H9 (cell line): ENCODE measurements at regions not wholly inside any gene's neighbourhood (a gene's known extent, or its start where the extent isn't known, plus 50 kb on each side); places are given as distances from the start of the nearest gene placed in this dataset.

Experiments
- DNase-seq: peaks from one replicate; pipeline ENCODE4 v3.0.0-alpha.2; 2017
- H2AFZ ChIP-seq: one replicate; pipeline ENCODE4 v1.6.1; 2013; ENCODE audit warnings: mild to moderate bottlenecking, low read length, control low read depth, moderate library complexity
- H2AK5ac ChIP-seq: 2 replicates; pipeline ENCODE4 v1.6.1; 2013; ENCODE audit warnings: low read length, control low read depth, mixed read lengths; ENCODE audit not compliant: insufficient read length
- H2BK120ac ChIP-seq: one replicate; pipeline ENCODE4 v1.6.1; 2013; ENCODE audit warnings: low read depth, mild to moderate bottlenecking, low read length, control low read depth, inconsistent platforms; ENCODE audit not compliant: poor library complexity, severe bottlenecking
- H2BK12ac ChIP-seq: 2 replicates; pipeline ENCODE4 v1.6.1; 2013; ENCODE audit warnings: low read length, control low read depth, mixed read lengths, low read depth; ENCODE audit not compliant: insufficient read length
- H2BK15ac ChIP-seq: 2 replicates; pipeline ENCODE4 v1.6.1; 2013; ENCODE audit warnings: low read depth, low read length, control low read depth
- H2BK20ac ChIP-seq: one replicate; pipeline ENCODE4 v1.6.1; 2013; ENCODE audit warnings: low read depth, mild to moderate bottlenecking, low read length, control low read depth, inconsistent platforms; ENCODE audit not compliant: poor library complexity, severe bottlenecking
- H2BK5ac ChIP-seq: 2 replicates; pipeline ENCODE4 v1.6.1; 2013; ENCODE audit warnings: low read length, control low read depth, mixed read lengths; ENCODE audit not compliant: insufficient read length
- H3K14ac ChIP-seq: 2 replicates; pipeline ENCODE4 v1.6.1; 2013; ENCODE audit warnings: low read length, control low read depth; ENCODE audit not compliant: insufficient read depth
- H3K18ac ChIP-seq: 2 replicates; pipeline ENCODE4 v1.6.1; 2013; ENCODE audit warnings: low read depth, mild to moderate bottlenecking, mixed read lengths, low read length, control low read depth; ENCODE audit not compliant: insufficient read length
- H3K23ac ChIP-seq: 2 replicates; pipeline ENCODE4 v1.6.1; 2013; ENCODE audit warnings: low read length, control low read depth, mixed read lengths, low read depth; ENCODE audit not compliant: insufficient read length
- H3K23me2 ChIP-seq: 2 replicates; pipeline ENCODE4 v1.6.1; 2013; ENCODE audit warnings: low read depth, mild to moderate bottlenecking, mixed read lengths, low read length, control low read depth; ENCODE audit not compliant: insufficient read length, poor library complexity, severe bottlenecking
- H3K27ac ChIP-seq: 2 replicates; pipeline ENCODE4 v1.5.1; 2013; ENCODE audit warnings: low read length, control low read depth, mixed read lengths, low read depth; ENCODE audit not compliant: insufficient read length
- H3K27me3 ChIP-seq: 2 replicates; pipeline ENCODE4 v1.6.1; 2013; ENCODE audit warnings: low read length, control low read depth, inconsistent platforms; ENCODE audit not compliant: insufficient read depth
- H3K4ac ChIP-seq: 2 replicates; pipeline ENCODE4 v1.6.1; 2013; ENCODE audit warnings: low read depth, mild to moderate bottlenecking, control low read depth, inconsistent platforms, low read length, moderate library complexity
- H3K4me1 ChIP-seq: 2 replicates; pipeline ENCODE4 v1.6.1; 2013; ENCODE audit warnings: low read length, control low read depth, inconsistent platforms; ENCODE audit not compliant: insufficient read depth
- H3K4me2 ChIP-seq: 2 replicates; pipeline ENCODE4 v1.6.1; 2013; ENCODE audit warnings: low read length, control low read depth, mixed read lengths; ENCODE audit not compliant: insufficient read length, insufficient read depth
- H3K56ac ChIP-seq: 2 replicates; pipeline ENCODE4 v1.6.1; 2013; ENCODE audit warnings: low read depth, mild to moderate bottlenecking, mixed read lengths, low read length, control low read depth; ENCODE audit not compliant: insufficient read length
- H3K79me1 ChIP-seq: 2 replicates; pipeline ENCODE4 v1.6.1; 2013; ENCODE audit warnings: low read depth, mild to moderate bottlenecking, moderate library complexity, low read length, control low read depth, inconsistent platforms; ENCODE audit not compliant: insufficient read depth, poor library complexity, severe bottlenecking
- H3K79me2 ChIP-seq: 2 replicates; pipeline ENCODE4 v1.6.1; 2013; ENCODE audit warnings: low read length, control low read depth, inconsistent platforms; ENCODE audit not compliant: insufficient read depth
- H3K9ac ChIP-seq: 2 replicates; pipeline ENCODE4 v1.6.1; 2013; ENCODE audit warnings: low read length, control low read depth, mixed read lengths; ENCODE audit not compliant: insufficient read length; ENCODE audit errors: extremely low read depth
- H3K9me3 ChIP-seq: one replicate; pipeline ENCODE4 v1.6.1; 2013; ENCODE audit warnings: low read depth, low read length, inconsistent platforms; ENCODE audit not compliant: control insufficient read depth
- H3T11ph ChIP-seq: one replicate; pipeline ENCODE4 v1.6.1; 2013; ENCODE audit warnings: mild to moderate bottlenecking, low read length, control low read depth, inconsistent platforms
- H4K20me1 ChIP-seq: one replicate; pipeline ENCODE4 v1.6.1; 2013; ENCODE audit not compliant: control insufficient read depth, insufficient read length, insufficient read depth
- H4K5ac ChIP-seq: 2 replicates; pipeline ENCODE4 v1.6.1; 2013; ENCODE audit warnings: low read depth, mild to moderate bottlenecking, mixed read lengths, low read length, control low read depth; ENCODE audit not compliant: insufficient read length
- H4K8ac ChIP-seq: replicated peaks from 2 replicates; pipeline ENCODE4 v1.6.1; 2013; ENCODE audit warnings: low read length, control low read depth, mixed read lengths, low read depth; ENCODE audit not compliant: insufficient read length
- H4K91ac ChIP-seq: 2 replicates; pipeline ENCODE4 v1.6.1; 2013; ENCODE audit warnings: low read depth, mild to moderate bottlenecking, moderate library complexity, mixed read lengths, low read length, control low read depth; ENCODE audit not compliant: insufficient read length
- H3K27ac Mint-ChIP-seq, 3 experiments: 2 replicates in 2 of 3; 3 replicates in 1 of 3; pipeline ENCODE4 v1.8.0; 2020 to 2021; ENCODE audit warnings: mixed read lengths in 3 of 3, mild to moderate bottlenecking in 1 of 3, moderate library complexity in 1 of 3
- H3K27me3 Mint-ChIP-seq: 2 replicates; pipeline ENCODE4 v1.8.0; 2021; ENCODE audit warnings: low read depth, mild to moderate bottlenecking, moderate library complexity, mixed read lengths
- H3K36me3 Mint-ChIP-seq, 3 experiments: 2 replicates in 2 of 3; 3 replicates in 1 of 3; pipeline ENCODE4 v1.8.0; 2020 to 2021; ENCODE audit warnings: low read depth in 3 of 3, mixed read lengths in 3 of 3; ENCODE audit not compliant: insufficient read depth in 1 of 3
- H3K4me1 Mint-ChIP-seq, 2 experiments: 2 replicates each; pipeline ENCODE4 v1.8.0; 2020; ENCODE audit warnings: mixed read lengths in 2 of 2
- H3K4me3 Mint-ChIP-seq, 2 experiments: 2 replicates in 1 of 2; 3 replicates in 1 of 2; pipeline ENCODE4 v1.8.0; 2020 to 2021; ENCODE audit warnings: mild to moderate bottlenecking in 2 of 2, mixed read lengths in 2 of 2, moderate library complexity in 1 of 2
- H3K9me3 Mint-ChIP-seq, 2 experiments: 2 replicates in 1 of 2; 3 replicates in 1 of 2; pipeline ENCODE4 v1.8.0; 2020; ENCODE audit warnings: mild to moderate bottlenecking in 2 of 2, mixed read lengths in 2 of 2, moderate library complexity in 1 of 2
- WGBS: extraction: QIAGEN DNeasy Blood & Tissue Kit; methylation state at CpG from one replicate; pipeline ENCODE4 v1.1.7; 2013; ENCODE audit warnings: missing lambda C conversion rate, low lambda C conversion rate, mixed read lengths; ENCODE audit not compliant: insufficient read length; ENCODE audit errors: extremely low coverage; 5-methylcytosine and 5-hydroxymethylcytosine counted together
- TF ChIP-seq, protein P1 (sequence below): fragments of 200-600 bp; sonication (generic); conservative IDR thresholded peaks from 3 replicates; pipeline ENCODE4 v1.8.0; 2021; ENCODE audit warnings: antibody characterized with exemption, mild to moderate bottlenecking

GRCh38 chr14:65263177-65263788 lies 149.2 kb upstream of the FUT8 start:
- Histone ChIP-seq H3K23ac (no peak overlapping the region), H2AFZ (no peak overlapping the region), H3K18ac (no peak overlapping the region), H2BK12ac (no peak overlapping the region), H3K4me1 (no peaks in the 10 kb centered on the region), H3K14ac (no peak overlapping the region), H3K27me3 (no peaks in the 10 kb centered on the region), H4K20me1 (no peaks in the 10 kb centered on the region), H3T11ph (no peak overlapping the region), H4K5ac (no peak overlapping the region), H3K79me1 (no peaks in the 10 kb centered on the region), H2BK5ac (no peak overlapping the region), H3K9ac (no peak overlapping the region), H4K91ac (no peak overlapping the region), H3K79me2 (no peaks in the 10 kb centered on the region), H3K27ac (no peak overlapping the region), H3K4me2 (no peak overlapping the region), H2BK15ac (no peak overlapping the region), H3K4ac (no peak overlapping the region), H3K9me3 (no peaks in the 10 kb centered on the region), H3K56ac (no peak overlapping the region), H2AK5ac (no peak overlapping the region), H4K8ac (no peak overlapping the region), H2BK20ac (no peak overlapping the region), H2BK120ac (no peak overlapping the region), H3K23me2 (no peaks in the 10 kb centered on the region)
- TF ChIP-seq, protein P1, sequence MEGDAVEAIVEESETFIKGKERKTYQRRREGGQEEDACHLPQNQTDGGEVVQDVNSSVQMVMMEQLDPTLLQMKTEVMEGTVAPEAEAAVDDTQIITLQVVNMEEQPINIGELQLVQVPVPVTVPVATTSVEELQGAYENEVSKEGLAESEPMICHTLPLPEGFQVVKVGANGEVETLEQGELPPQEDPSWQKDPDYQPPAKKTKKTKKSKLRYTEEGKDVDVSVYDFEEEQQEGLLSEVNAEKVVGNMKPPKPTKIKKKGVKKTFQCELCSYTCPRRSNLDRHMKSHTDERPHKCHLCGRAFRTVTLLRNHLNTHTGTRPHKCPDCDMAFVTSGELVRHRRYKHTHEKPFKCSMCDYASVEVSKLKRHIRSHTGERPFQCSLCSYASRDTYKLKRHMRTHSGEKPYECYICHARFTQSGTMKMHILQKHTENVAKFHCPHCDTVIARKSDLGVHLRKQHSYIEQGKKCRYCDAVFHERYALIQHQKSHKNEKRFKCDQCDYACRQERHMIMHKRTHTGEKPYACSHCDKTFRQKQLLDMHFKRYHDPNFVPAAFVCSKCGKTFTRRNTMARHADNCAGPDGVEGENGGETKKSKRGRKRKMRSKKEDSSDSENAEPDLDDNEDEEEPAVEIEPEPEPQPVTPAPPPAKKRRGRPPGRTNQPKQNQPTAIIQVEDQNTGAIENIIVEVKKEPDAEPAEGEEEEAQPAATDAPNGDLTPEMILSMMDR: no peak
- H3K27me3 Mint-ChIP-seq: no peaks in the 10 kb centered on the region; the same call in 1 of the 2 replicates
- H3K4me3 Mint-ChIP-seq: no peak overlapping the region
- DNase-seq: no peak
- peaks cover 0 to 11% (median 1%) of the 10 kb centered on the region in 3 experiments; a peak in 3 of 7 replicates for H3K36me3 Mint-ChIP-seq
- no CpG with 5 or more reads among the region's 6 CpGs for WGBS
- H3K27ac Mint-ChIP-seq: no peak overlapping the region
- peaks cover 3 to 9% of the 10 kb centered on the region in 2 experiments; a peak in 3 of 4 replicates for H3K4me1 Mint-ChIP-seq
- peaks cover 5 to 14% of the 10 kb centered on the region in 2 experiments; a peak in 3 of 5 replicates for H3K9me3 Mint-ChIP-seq
